HG03442 (cell line): ENCODE measurements at regions not wholly inside any gene's neighbourhood (a gene's known extent, or its start where the extent isn't known, plus 50 kb on each side); places are given as distances from the start of the nearest gene placed in this dataset.
"Not testable (repeated sequence)": the region's sequence is repeated elsewhere in the genome, so short reads cannot be mapped to it uniquely, and the experiment has no call there.

Source experiments
- ATAC-seq: cut with Tn5 transposase; IDR thresholded peaks from one replicate; pipeline ENCODE4 v1.9.1; 2021; ENCODE audit warnings: mild to moderate bottlenecking, moderate library complexity; ENCODE audit not compliant: unreplicated experiment

DNA sequence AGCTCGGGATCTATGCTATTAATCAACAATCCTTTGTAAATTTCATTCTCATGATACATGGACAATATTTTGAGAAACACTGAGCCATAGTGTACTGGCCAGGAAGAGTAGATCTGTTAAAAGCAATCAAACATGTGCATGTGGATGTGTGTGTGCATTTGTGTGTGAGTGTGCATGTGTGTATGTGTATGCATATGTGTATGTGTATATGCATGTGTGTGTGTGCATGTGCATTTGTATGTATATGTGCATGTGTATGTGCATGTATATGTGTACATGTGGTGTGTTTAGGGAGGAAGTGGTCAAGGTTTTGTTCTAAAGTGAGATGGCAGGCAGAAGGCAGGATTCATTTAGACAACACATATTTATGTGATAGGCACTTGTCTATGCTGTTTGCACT lies 623.8 kb downstream of the ADCYAP1 start:
- no peak for ATAC-seq

- ATAC-seq, result no peak
Measured at GRCh38 chr18:1528964-1529509, 624.4 kb downstream of the ADCYAP1 start.

GRCh38 chr18:1530650-1531049 lies 626.0 kb downstream of the ADCYAP1 start:
- no peak for ATAC-seq

DNA sequence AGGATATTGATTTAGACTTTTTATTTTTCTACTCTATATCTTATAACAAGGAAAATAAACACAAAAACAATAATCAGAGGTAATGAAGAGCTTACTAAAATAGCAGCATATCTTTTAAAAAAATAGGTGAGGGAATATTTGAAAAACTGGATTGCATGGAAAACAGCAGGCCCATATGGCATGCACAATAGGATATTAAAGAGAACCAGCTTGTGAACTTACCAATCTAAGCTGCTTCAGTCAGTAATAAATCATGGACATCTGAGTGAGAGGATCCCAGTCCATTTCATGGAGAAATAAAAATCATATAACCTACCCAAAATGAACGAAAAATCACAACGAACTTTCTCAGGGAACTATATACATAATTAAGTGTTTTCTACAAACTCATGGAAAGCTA lies 634.6 kb downstream of the ADCYAP1 start:
- ATAC-seq, result no peak

- no peak for ATAC-seq
Measured at GRCh38 chr18:1541478-1541877, 636.8 kb downstream of the ADCYAP1 start.

- ATAC-seq, result peak; percentile 63
Measured at GRCh38 chr18:1542230-1542774, 637.6 kb downstream of the ADCYAP1 start.

- no peak for ATAC-seq
Measured at GRCh38 chr18:1544016-1544415, 639.3 kb downstream of the ADCYAP1 start.

DNA sequence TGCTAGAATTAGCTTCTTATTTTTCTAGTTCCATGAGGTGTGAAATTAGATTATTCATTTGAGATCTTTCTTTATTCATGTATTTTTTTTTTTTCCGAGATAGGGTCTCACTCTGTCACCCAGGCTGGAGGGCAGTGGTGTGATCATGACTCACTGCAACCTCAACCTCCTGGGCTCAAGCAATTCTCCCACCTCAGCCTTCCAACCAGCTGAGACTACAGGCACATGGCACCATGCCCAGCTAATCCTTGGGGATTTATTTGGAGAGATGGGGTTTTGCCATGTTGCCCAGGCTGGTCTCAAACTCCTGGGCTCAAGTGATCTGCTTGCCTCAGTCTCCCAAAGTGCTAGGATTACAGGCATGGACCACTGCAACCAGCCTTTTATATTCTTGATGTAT lies 653.0 kb downstream of the ADCYAP1 start:
- not testable (repeated sequence) for ATAC-seq

- no peak for ATAC-seq
Measured at GRCh38 chr18:1559563-1559962, 654.9 kb downstream of the ADCYAP1 start.

DNA sequence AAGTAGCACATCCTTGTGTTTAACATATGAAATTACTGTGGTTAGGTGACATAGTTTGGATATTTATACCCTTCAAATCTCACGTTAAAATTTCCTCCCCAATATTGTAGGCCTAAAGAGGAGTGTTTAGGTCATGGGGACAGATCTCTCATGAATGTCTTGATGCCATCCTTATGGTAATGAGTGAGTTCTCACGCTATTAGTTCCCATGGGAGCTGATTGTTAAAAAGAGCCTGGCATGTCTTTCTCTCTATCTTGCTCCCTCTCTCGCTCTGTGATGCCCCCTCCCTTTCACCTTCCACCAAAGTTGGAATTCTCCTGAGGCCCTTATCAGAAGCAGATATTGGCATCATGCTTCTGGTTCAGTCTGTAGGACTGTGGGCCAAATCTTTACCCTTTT lies 660.1 kb downstream of the ADCYAP1 start:
- ATAC-seq, result no peak

- no peak for ATAC-seq
Measured at GRCh38 chr18:1571206-1571605, 666.5 kb downstream of the ADCYAP1 start.

DNA sequence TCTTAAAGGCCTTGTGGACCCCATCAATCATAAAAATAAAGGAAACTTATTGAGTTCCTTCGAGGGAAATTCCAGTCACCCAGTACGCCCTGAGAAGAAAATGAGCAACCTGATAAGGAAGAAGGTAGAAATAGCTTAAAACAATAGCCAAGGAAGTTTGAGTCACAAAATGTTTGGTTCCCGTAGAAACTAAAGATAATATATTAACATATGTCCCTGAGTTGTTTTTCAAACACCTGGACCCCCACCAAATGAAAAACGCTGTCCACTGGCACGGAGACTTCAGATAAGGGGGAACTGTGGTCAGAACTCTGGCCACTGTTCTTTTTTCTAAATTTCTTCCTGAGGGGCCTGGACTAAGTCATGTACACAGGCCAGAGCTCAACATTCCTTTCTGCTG lies 669.1 kb downstream of the ADCYAP1 start:
- ATAC-seq, result no peak

GRCh38 chr18:1575084-1575483 lies 670.4 kb downstream of the ADCYAP1 start:
- ATAC-seq, result no peak

GRCh38 chr18:1578505-1578904 lies 673.8 kb downstream of the ADCYAP1 start:
- no peak for ATAC-seq

- no peak for ATAC-seq
Measured at GRCh38 chr18:1581581-1581980, 676.9 kb downstream of the ADCYAP1 start.

DNA sequence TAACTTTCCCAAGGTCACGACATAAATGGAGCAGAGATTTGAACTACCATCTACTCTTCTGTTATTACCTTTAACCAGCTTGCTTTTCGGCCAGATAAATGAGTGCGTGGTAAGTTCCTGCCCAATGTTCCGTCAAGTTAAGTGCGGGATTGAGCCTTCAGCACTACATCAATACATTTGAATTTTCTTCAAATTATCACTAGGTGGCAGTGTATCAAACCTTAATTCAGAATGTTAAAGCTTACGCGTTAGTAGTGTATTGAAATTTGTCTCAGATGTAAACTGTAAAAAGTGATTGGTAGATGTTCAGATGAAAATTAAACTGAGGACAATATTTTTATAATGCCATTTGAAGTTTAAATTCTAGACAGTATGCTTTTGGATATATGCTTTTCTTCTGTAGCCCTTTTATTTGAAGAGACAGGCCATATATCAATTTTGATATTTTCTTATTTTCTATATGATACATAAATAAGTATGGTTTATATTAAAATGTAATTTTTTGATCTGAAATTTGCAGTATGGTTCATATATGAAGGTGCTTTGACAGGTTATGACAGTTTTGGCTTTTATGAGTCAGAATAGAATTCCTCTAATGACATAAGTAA lies 681.3 kb downstream of the ADCYAP1 start:
- ATAC-seq, result peak; percentile 66

- no peak for ATAC-seq
Measured at GRCh38 chr18:1593091-1593490, 688.4 kb downstream of the ADCYAP1 start.

GRCh38 chr18:1595195-1595594 lies 690.5 kb downstream of the ADCYAP1 start:
- no peak for ATAC-seq

DNA sequence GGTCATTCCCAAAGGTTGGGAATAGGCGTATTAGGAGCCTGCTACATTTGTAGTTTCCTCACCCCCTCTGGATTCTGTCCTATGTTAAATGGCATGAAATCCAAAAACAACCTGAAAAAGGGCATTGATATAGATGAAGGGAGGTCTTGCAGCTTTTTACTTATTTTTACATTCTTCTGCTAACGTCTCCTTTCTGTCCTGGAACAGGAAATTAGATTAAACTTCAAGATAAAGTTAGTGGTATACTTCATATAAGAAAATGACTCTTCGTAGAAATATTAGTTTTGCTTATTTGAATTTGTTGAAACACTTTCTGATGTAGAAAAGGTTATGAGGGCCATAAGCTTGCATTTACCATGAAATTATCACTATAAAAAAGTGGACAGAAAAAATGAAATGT lies 694.5 kb downstream of the ADCYAP1 start:
- ATAC-seq, result no peak

DNA sequence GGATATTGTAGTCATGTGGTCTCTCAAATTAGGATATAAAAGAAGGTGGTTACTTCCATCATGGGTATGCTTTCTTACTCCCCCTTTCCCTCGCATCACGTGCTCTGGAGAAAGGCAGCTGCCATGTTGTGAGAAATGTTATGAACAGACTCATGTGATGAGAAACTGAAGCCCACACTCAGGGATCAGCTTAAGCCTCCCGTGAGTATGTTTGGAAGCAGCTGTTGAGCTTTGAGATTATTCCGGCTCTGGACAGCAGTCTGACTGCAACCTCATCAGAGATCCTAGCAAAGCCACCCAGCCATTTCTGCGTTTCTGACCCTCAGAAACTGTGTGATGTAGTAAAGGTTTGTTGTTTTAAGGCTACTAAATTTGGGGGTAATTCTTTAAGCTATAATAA lies 700.1 kb downstream of the ADCYAP1 start:
- ATAC-seq, result no peak

GRCh38 chr18:1618364-1618763 lies 713.7 kb downstream of the ADCYAP1 start:
- no peak for ATAC-seq

- no peak for ATAC-seq
Measured at GRCh38 chr18:1619507-1619906, 714.8 kb downstream of the ADCYAP1 start.

- ATAC-seq, result no peak
Measured at GRCh38 chr18:1624612-1625011, 719.9 kb downstream of the ADCYAP1 start.
